HG02981 (cell line): ENCODE measurements at regions not wholly inside any gene's neighbourhood (a gene's known extent, or its start where the extent isn't known, plus 50 kb on each side); places are given as distances from the start of the nearest gene placed in this dataset.
"Not testable (repeated sequence)": the region's sequence is repeated elsewhere in the genome, so short reads cannot be mapped to it uniquely, and the experiment has no call there.

Experiments
- ATAC-seq: cut with Tn5 transposase; IDR thresholded peaks from one replicate; pipeline ENCODE4 v1.9.1; 2021; ENCODE audit warnings: mild to moderate bottlenecking, moderate library complexity; ENCODE audit not compliant: unreplicated experiment

GRCh38 chr10:3874990-3875841, 90.2 kb upstream of the KLF6 start:
- ATAC-seq, result peak; percentile 62

GRCh38 chr10:3874610-3874989, 89.6 kb upstream of the KLF6 start:
- not testable (repeated sequence) for ATAC-seq

- peak; percentile 69 for ATAC-seq
These were observed 88.9 kb upstream of the KLF6 start for GRCh38 chr10:3873728-3874461.

GRCh38 chr10:3872712-3873329, 87.8 kb upstream of the KLF6 start:
- ATAC-seq, result no peak

DNA sequence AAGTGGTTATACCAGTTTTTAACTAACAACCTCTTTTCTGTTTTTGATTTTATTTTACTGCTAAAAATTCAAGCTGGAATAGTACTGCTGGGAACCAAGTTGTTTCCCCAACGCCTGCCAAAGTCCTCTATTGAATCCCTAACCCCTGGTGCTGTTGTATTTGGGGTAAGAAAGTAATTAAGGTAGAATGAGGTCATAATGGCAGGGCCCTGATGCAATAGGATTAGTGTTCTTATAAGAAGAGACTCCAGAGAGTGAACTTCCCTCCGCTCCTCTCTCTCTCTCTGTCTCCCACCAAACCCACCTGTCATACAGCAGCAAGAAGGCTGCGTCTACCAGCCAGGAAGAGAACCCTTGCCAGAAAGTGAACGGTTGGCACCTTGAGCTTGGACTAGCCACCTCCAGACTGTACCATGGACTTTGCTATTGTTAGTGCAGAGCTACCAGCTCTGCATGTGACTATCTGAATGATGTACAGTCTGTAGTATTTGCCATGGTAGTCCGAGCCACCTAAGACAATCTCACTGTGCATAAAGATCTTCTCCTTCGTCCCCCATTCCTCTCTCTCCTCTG, 86.5 kb upstream of the KLF6 start:
- ATAC-seq, result no peak

DNA sequence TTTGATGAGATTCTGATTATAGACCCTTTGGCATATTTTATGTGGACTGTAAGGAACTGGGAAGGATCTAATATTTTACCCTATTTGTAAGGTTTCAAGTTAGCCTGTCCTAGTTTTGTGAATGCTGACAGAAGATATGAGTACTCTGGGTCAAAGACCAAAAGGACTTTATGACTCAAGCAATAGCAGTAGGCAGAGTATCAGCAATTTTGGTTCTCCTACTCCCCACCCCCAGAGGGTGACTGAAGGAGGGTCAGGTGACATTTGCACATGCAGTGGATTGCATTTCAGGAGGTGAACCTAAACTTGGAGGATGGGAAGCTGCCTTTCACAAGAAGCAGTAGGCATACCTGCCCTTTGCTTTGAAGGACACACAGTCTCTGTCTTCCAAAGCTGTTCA, 84.0 kb upstream of the KLF6 start:
- peak; percentile 29 for ATAC-seq

GRCh38 chr10:3868271-3868664, 83.3 kb upstream of the KLF6 start:
- ATAC-seq, result peak; percentile 44

DNA sequence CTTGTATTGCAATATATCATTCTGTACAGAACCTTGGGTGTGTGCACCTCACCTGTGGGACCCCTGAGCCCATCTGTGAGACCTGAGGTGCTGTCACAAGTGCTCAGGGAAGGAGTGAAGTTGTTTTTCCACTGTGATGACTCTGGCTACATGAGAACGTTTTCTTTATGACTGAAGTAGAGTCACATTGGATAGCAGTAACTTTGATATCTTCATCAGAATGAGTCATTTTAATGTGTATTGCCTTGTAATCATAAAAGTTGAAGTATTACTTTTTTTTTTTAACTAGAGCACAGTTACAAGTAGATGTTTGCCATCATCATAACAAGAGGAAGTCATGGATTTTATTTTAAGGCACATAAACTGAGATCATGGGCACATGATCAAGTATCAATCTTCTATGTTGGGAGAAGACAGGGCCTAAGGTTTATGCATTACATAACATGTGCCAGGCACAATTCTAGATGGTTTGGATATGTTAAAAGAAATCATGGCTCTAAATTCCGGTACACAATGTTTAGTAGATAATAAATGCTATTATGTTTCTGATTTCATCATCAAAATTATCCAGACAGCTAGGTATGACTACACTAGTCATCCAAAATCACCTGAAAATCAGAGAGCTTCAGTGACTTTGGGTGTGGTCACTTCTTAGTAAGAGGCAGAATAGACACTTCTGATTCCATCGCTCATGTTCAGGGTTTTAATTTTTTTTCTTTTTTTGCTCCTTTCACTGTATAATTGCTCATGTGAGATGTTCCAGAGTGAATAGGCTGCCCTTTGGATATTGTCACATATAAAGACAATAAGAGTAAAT, 82.7 kb upstream of the KLF6 start:
- no peak for ATAC-seq

- peak; percentile 36 for ATAC-seq
These were observed 81.3 kb upstream of the KLF6 start for GRCh38 chr10:3866332-3866731.

- peak; percentile 31 for ATAC-seq
These were observed 80.6 kb upstream of the KLF6 start for GRCh38 chr10:3865565-3865964.

DNA sequence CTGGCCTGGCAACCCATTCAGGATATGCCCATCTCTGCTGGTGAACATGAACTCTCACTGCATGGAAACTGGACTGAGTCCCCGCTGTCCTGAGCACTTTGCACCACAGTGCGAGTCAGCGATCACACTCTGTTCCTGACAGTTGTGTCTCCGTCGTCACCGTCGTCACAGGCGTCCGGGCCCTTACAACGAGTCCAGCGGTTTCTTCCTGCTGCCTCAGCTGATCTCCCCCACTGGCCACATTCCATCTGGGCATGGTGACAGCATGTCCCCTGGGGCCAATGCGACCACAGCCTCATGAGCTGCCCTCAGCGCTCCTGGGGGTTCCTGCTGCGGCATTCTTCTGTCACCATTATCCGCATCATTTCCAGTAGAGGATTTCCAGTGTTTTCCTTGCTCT, 76.8 kb upstream of the KLF6 start:
- no peak for ATAC-seq

DNA sequence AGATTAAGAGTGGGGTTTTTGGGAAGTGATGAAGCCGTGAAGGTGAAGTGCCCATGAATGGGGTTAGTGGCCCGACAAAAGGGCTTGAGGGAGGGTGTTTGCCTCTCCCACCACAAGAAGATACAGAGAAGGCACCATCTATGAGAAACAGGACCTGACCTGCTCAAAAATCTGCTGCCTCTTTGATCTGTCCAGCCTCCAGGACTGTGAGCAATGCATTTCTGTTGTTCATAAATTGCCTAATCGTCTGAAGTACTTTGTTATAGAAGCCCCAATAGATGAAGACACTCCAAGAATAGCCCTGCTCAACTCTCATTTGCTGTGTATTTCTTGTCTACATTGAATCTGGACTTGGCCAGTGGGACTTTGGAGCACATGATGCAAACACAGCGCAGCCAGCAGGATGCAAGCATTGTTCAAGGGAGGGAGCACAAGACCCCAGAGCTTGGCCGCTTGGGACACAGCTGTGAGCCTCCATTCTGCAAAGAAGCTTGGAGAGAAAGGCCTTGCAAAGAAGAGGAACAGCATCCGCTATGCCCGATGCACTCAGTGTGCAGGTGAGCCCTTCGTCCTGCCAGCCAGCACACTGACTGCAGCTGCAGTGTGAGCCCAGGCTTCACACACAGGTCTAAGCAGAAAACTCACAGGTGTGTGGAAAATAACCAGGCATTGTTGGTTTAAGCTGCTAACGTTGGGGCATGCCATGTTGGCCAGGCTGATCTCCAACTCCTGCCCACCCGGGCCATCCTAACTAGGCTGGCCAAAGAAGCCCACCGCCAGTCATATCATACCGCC, 73.2 kb upstream of the KLF6 start:
- no peak for ATAC-seq

DNA sequence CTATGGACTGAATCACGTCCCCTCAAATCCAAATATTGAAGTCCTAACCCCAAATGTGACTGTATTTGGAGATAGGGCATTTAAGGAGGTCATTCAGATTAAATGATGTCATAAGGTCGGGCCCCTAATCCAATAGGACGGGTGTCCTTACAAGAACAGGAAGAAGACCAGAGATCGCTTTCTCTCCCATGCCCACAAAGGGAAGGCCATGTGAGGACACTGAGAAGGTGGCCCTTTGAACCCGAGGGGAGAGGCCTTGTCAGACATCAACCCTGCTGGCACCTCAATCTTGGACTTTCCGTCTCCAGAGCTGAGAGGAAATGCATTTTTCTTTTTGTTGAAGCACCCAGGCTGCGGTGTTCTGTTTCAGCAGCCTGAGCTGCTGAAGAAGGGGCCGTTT, 72.3 kb upstream of the KLF6 start:
- no peak for ATAC-seq

DNA sequence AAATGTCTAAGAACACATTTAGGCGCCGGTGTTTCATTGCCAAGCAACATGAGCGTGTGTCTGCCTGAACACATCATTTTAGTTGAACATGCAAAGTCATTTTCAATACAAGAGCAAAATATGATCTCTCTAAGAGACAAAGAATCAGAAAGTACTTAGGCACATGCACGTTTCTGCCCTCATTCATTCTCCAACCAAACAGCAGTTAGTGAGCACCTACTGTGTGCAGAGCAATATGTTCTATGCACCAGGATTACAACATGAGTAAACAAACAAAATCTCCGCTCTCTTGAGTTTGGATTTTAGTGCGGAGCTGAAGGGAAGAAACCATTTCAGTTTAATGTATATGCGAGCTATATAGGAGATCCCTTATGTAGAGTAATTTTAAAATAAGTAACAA, 71.6 kb upstream of the KLF6 start:
- ATAC-seq, result no peak

GRCh38 chr10:3853547-3854303, 68.7 kb upstream of the KLF6 start:
- no peak for ATAC-seq

GRCh38 chr10:3853016-3853415, 68.0 kb upstream of the KLF6 start:
- no peak for ATAC-seq

DNA sequence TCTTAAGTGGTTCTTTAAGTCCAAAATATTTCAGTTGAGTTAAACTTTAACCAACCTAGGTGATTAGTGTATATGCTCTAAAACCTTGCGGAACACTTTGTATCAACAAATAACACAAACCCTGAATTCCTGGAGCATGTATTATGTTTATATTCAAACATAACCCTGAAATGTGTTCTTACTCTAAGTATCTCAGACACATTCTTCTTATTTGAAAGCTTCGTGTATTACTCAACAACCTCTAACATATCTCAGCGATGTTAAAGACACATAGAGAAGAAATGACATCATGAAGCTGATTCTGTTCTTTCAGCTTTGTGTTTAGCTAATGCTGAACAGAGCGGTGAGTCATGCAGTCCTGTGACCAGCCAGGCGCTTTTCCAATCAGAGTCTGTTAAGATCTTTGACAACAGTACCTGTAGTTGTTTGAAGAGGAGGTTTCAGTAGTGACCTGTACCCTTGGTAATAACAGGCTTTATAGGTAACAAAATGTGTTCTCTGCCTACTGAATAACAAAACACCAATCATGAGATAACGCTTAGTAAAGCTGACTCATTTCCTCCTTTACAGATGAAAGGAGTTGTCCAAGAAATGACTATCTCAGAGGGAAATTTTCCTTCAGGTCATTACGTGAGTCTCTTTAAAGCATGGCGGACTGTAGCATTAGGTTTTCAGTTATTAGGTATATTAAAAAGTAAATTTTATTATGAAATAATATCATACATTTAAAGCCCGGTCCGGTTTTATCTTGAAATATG, 67.3 kb upstream of the KLF6 start:
- ATAC-seq, result peak; percentile 92
